Neutrophil (primary cell): ENCODE measurements at regions not wholly inside any gene's neighbourhood (a gene's known extent, or its start where the extent isn't known, plus 50 kb on each side); places are given as distances from the start of the nearest gene placed in this dataset.

Experiments
- H3K27ac ChIP-seq: fragments of 200-600 bp; sonication (generic); 2 replicates; pipeline ENCODE4 v1.5.1; 2016; ENCODE audit warnings: mild to moderate bottlenecking, moderate library complexity
- H3K27me3 ChIP-seq: fragments of 200-600 bp; sonication (generic); 2 replicates; pipeline ENCODE4 v1.6.0; 2016; ENCODE audit warnings: mild to moderate bottlenecking
- H3K36me3 ChIP-seq: fragments of 200-600 bp; sonication (generic); 2 replicates; pipeline ENCODE4 v1.5.1; 2017
- H3K4me1 ChIP-seq, 2 experiments: fragments of 200-600 bp in 1 of 2; sonication (generic) in 1 of 2; 1 replicate in 1 of 2; 2 replicates in 1 of 2; pipeline versions ENCODE4 v1.5.1 to v1.6.1; 2013 to 2016; ENCODE audit warnings: low read depth in 1 of 2, low read length in 1 of 2, mild to moderate bottlenecking in 1 of 2, moderate library complexity in 1 of 2; ENCODE audit not compliant: control insufficient read depth in 1 of 2, insufficient read depth in 1 of 2
- H3K4me3 ChIP-seq, 2 experiments: fragments of 200-600 bp in 1 of 2; sonication (generic) in 1 of 2; 1 replicate in 1 of 2; 2 replicates in 1 of 2; pipeline ENCODE4 v1.5.1; 2013 to 2016; ENCODE audit warnings: low read depth in 1 of 2, low read length in 1 of 2, mild to moderate bottlenecking in 1 of 2, moderate library complexity in 1 of 2
- H3K9me3 ChIP-seq: fragments of 200-600 bp; sonication (generic); 2 replicates; pipeline ENCODE4 v1.5.1; 2016
- TF ChIP-seq, protein P1 (sequence below): fragments of 200-600 bp; sonication (generic); IDR thresholded peaks from 2 replicates; pipeline ENCODE4 v1.5.1; 2016; ENCODE audit warnings: antibody characterized with exemption

DNA sequence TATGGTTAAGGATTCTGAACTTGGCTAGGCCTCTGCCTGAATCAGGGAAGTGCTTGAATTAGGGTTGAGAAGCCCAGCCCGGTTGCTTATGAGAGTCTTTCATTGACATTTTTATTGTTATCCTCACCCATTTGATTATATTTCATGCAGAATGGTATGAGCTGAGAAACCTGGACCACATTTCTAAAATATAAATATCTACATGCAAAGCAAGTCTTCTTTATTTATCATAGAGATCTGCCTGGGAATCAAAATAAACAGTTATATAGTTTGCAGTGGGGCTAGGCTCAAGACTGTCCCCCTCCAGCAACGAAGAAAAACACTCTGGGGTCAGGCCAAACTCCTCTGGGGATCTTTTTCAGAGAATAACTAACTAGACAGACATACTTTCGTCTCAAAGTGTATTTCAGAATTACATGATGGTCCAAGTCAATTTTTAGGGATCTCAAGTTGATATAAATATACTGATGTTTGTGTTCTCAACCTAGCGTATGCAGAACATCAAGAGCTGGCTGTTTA, 675.4 kb upstream of the NR2F2 start:
- TF ChIP-seq, protein P1, sequence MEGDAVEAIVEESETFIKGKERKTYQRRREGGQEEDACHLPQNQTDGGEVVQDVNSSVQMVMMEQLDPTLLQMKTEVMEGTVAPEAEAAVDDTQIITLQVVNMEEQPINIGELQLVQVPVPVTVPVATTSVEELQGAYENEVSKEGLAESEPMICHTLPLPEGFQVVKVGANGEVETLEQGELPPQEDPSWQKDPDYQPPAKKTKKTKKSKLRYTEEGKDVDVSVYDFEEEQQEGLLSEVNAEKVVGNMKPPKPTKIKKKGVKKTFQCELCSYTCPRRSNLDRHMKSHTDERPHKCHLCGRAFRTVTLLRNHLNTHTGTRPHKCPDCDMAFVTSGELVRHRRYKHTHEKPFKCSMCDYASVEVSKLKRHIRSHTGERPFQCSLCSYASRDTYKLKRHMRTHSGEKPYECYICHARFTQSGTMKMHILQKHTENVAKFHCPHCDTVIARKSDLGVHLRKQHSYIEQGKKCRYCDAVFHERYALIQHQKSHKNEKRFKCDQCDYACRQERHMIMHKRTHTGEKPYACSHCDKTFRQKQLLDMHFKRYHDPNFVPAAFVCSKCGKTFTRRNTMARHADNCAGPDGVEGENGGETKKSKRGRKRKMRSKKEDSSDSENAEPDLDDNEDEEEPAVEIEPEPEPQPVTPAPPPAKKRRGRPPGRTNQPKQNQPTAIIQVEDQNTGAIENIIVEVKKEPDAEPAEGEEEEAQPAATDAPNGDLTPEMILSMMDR = no peak
- H3K36me3 ChIP-seq = no peaks in the 10 kb centered on the region

DNA sequence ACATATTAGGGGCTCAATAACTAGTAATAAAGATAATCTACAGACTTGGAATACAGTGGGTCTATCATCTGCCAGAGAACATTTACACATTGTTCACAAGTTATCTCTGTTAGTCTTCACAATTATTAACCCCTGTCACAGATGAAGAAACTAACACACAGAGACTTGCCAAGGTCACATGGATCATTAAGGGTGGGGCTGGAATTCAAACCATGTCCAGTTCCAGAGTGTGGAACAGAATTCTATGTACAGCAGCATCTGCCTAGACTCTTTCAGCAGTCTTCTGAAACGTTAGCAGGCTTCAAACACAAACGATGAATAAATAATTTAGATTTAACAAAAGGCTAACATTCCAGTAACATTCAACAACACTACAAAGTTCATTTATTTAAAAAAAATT, 673.9 kb upstream of the NR2F2 start:
- Histone ChIP-seq H3K9me3 (no peaks in the 10 kb centered on the region), H3K36me3 (no peaks in the 10 kb centered on the region), H3K27me3 (no peaks in the 10 kb centered on the region), H3K4me3 (no peak overlapping the region), H3K27ac (no peak overlapping the region), H3K4me1 (no peaks in the 10 kb centered on the region)
- TF ChIP-seq, protein P1 = no peak

More for the DNA sequence above, 675.4 kb upstream of the NR2F2 start:
- no peaks in the 10 kb centered on the region for H3K9me3 ChIP-seq
- no peak overlapping the region for H3K27ac ChIP-seq
- H3K4me1 ChIP-seq = no peaks in the 10 kb centered on the region
- no peaks in the 10 kb centered on the region for H3K27me3 ChIP-seq
- no peak overlapping the region for H3K4me3 ChIP-seq

DNA sequence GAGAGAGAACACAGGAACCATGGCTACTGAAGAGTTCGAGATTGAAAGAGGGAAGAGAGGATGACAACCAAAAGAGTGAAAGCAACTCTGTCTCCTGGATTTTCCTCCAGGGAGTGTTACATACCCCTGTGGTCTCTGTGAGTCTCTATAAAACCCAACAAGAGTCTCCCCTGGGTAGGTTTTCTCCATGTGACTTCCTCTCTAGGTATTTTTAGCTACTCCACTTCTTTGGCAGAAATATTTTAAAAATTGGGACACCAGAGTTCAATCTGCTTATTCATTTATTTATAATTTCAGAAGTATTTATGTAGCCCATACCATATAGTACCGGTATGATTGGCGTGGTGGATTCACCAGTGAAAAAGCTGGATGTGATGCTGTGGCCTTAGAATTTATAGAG, 671.7 kb upstream of the NR2F2 start:
- Histone ChIP-seq H3K27ac (no peak overlapping the region), H3K4me3 (no peak overlapping the region), H3K9me3 (no peaks in the 10 kb centered on the region), H3K4me1 (no peaks in the 10 kb centered on the region), H3K36me3 (no peaks in the 10 kb centered on the region), H3K27me3 (no peaks in the 10 kb centered on the region)
- TF ChIP-seq, protein P1 = no peak

DNA sequence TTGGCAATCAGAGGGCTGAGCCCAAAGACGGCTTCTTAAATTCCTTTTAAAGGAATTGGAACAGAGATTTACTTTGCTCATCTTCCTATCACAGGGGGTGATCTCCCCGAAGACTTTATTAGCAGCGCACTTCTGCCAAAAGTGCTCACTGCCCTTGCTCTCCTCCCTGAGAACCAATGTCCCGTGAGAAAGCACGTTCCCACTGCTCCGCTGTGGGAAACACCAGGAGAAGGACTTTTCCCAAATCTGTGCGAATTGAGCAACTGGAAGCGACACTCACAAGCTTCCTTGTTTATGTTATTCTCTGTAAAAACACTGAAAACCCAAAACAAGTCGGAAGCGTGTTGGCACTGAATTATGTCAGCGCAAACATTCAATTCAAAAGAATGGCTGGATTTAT, 670.8 kb upstream of the NR2F2 start:
- TF ChIP-seq, protein P1 = no peak
- no peaks in the 10 kb centered on the region for H3K36me3 ChIP-seq
- no peaks in the 10 kb centered on the region for H3K4me1 ChIP-seq
- H3K9me3 ChIP-seq = no peaks in the 10 kb centered on the region
- no peak overlapping the region for H3K27ac ChIP-seq
- H3K4me3 ChIP-seq = no peak overlapping the region
- H3K27me3 ChIP-seq = no peaks in the 10 kb centered on the region

DNA sequence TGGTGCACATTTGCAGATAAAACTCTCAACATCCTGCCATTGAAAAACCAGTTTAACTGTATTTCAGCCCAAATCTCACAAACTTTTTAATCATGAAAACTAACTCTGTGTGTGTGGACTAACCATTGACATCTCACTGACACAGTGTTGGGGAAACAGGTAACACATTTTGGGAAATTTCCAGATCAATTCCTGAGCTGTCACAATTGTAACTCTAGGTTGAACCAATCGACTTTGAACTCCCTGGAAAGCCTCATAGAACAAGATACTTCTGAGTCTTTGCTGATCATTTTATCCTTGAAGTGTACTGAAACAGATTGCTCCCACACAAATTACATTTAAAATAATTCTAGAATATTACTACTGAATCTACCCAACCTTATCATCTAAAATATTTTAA, 667.9 kb upstream of the NR2F2 start:
- H3K27ac ChIP-seq = no peak overlapping the region
- TF ChIP-seq, protein P1 = no peak
- H3K27me3 ChIP-seq = no peaks in the 10 kb centered on the region
- H3K4me1 ChIP-seq = no peaks in the 10 kb centered on the region
- H3K9me3 ChIP-seq = no peaks in the 10 kb centered on the region
- H3K4me3 ChIP-seq = no peak overlapping the region
- H3K36me3 ChIP-seq = no peaks in the 10 kb centered on the region
